Frontal cortex (tissue), 3 donors: ENCODE measurements at regions not wholly inside any gene's neighbourhood (a gene's known extent, or its start where the extent isn't known, plus 50 kb on each side); places are given as distances from the start of the nearest gene placed in this dataset.
A peak's percentile ranks its signal among the peaks of the same experiment; 100 is the strongest.

Experiments
- DNase-seq, 2 donors: peaks; one replicate each; pipeline ENCODE4 v3.0.0; 2012; ENCODE audit warnings: low spot score in 2 of 2
- FAIRE-seq: peaks from 2 replicates; lab custom pipeline; 2012; peaks lifted over from hg19 to GRCh38; lab: Jason Lieb, UNC
- donor health status: control.
- donor health status: control.
- donor health status: control.

DNA sequence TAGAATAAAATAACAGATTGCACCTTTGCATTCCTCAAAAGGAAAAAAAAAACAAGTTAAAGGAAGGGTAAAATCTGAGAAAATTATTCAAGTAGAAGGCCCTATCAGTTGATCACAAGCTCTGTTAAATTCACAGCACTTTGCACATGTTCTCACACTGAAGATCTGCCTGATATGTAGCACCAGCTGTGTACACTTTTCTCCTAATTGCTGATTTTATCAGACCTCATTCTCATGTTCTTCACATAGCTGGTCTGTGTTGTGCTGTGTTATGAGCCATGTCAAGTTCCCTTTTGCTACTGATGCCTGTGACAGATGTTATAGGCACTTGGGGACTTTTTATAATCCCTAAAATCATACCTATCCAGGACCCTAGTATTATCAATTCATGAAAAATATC lies 390.4 kb upstream of the PRR16 start:
- no peak for FAIRE-seq
- no peak for DNase-seq

DNA sequence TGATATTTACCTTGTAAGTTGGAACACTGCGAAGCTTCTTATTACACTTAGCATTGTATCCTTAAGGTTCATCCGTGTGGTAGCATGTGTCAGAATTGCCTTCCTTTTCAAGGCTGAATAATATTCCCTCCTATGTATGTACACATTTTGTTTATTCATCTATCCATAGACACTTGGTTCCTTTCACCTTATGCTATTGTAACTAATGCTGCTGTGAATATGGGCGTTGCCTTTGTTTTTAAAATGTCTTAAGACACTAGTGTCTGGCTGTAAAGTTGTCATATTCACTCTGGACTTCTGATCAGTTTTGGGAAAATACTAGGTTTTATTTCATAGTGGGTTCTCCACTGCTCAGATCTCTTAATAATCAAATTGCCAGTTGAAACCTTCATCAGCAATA lies 383.3 kb upstream of the PRR16 start:
- FAIRE-seq (no peak), DNase-seq (no peak)

DNA sequence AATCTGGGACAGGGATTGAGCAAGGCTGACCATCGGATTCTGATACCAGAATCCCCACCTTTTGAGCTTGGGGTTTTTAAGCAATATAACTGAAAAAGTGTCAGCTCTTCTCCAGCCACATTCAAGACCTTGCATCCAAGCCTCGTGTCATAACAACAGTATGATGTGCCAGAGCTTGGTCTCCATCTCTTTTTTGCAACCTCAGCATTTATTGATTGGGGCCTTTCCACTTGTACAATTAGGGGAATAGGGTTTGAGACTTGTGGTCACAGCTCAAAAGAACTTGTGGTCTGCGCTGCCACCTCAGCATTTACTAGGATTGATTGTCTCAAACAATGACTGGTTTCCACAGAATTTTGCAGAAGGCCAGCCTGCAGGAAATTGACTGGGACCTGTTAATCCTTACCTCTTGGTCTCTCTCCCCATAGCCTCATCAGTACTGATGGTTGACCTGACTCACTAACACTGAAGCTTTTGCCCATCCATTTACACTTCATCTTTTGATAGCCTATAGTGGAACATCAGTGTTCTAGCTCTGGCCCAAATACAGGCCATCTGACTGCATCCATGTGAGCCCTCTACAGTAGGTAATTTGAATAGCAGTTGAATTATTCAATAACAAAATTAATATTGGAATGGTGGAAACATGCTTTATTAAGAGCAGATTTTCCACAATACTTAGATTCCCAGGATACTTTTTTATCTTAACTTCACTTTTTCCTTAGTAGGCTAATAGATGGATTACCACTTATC lies 381.6 kb upstream of the PRR16 start:
- DNase-seq = no peak
- FAIRE-seq = no peak

DNA sequence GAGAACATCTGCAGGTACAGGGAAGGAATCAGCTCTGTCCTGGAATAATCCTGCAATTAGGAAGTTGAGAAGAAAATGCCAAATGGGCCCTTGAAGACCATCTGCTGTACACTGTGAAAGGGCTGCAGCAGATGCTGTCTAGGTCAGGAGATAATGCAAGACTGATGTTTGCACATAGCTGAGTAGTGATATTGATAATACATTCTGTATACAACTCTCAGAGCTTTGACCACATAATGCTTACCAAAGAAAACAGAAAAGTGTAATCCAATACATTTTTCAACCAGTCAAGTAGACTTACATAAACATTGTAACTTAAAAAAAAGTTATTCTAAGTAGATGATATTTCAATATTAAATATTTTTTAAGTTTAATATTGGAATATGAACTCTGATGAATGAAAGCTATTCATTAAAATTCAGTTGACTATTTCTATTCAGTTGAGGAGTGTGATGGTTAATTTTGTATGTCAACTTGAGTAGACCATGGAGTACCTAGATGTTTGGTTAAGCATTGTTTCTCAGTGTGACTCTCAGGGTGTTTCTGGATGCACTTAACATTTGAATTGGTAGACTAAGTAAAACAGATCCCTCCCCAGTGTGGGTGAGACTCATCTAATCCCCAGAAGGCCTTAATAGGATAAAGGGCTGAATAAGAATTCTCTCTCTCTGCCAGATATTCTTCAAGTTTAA lies 380.1 kb upstream of the PRR16 start:
- no peak for DNase-seq
- FAIRE-seq = peak; percentile 15

DNA sequence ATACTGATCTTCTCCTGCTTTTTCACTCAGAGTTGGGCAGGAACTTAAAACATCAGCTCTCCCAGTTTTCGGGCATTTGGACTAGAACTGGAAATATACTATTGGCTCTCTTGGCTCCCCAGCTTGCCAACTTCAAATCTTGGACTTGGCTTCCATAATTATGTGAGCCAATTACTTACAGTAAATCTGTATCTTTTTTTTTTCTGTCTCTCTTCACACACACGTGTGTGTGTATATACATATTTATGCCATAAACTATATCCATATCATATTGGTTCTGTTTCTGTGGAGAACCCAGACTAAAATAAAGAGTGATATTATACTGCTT lies 379.6 kb upstream of the PRR16 start:
- DNase-seq = no peak

DNA sequence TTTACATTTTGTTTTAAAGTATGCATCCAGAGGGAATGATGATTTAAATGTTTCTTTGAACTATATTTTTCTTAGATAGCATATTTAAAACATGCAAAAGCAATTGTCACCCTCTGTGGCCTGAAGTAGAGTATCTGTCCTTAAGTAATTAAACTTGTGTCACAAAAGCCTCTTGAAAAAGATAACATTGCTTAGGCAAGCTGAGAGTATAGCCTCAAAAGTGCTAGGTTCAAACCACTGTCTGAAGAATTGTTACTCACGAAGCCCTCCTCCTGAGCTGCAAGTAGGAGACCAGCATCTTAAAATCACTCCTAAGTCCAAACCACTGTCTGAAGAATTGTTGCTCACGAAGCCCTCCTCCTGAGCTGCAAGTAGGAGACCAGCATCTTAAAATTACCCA lies 378.0 kb upstream of the PRR16 start:
- DNase-seq (no peak), FAIRE-seq (no peak)

More for the DNA sequence above, 379.6 kb upstream of the PRR16 start:
- no peak for FAIRE-seq

DNA sequence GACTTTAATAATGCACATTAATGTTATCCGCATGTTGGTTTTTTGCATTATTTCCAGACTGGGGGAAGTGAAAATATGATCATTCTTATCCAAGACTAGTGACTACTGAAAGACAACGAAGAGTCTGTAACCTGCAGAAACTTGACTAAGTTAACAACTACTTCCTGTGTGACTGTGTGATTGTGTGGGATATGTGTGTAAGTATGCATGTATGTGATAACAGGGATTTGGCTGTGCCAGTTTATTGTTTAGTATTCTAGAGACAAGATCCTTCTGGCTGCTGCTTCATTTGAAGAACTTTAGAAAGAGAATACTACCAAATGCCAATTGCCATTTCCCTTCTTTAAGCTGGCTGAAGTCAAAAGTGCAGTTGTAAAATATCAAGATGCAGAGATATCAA lies 375.7 kb upstream of the PRR16 start:
- FAIRE-seq (no peak), DNase-seq (no peak)

DNA sequence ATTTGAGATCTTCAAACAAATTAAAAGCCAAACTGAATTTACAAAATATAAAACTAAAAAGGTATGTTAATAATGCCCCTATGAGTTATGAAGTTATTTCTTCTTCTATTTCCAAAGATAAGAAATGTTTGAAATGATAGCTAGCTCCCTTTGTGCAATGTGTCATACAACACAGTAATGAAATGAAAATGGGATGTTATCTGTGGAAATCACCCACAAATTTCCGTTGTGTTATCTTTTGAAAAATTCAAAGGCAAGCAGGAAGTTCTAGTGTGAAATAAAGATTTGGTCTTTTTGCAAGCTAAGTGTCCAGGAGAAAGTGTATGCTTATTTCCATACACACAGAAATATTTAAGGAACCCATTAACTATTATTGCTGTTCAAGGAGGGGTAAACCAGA lies 375.3 kb upstream of the PRR16 start:
- DNase-seq (no peak), FAIRE-seq (no peak)

DNA sequence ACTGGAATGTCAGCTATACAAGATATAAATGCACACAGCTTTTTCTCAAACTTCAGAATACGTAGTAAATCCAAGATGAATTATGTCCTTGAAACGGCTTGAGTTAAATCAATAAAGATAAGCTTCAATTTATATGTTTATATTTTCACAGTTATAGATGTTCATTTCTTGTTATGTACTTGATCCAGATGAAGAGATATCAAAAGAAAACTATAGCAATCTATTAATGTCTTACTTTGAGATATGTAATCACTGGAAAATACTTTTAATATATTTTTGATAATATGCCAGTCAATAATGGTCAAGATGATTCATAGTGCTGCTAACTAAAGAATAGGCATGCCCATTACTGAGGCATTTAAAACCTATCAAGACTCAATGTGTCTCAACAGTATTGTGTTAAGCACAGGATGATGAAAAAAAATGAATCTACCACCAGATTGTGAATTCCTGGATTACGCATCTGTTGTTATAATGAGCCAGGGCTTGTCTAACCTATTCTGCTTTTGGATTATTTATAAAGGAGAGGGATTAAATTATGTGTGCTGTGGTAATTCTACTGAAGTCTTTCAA lies 372.6 kb upstream of the PRR16 start:
- FAIRE-seq = peak; percentile 28
- DNase-seq = no peak

DNA sequence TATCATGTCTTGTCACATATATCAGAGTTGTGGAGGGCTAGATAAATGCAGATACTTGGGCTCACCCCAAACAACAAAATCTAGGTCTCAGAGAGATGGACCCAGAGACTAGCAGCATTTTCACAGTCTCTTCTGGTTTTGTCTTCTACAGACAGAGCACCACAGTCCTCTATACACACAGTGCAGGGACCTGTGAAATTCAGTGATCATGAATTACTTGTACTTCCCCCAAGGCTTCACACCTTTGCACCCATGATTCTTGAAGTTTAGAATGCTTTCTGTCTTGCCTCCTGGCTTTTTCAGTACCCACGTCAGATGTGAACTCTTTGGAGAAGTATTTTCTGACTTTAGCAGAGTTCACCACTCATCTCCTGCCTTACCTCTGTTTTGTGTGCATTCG lies 371.5 kb upstream of the PRR16 start:
- FAIRE-seq = no peak
- DNase-seq = no peak

DNA sequence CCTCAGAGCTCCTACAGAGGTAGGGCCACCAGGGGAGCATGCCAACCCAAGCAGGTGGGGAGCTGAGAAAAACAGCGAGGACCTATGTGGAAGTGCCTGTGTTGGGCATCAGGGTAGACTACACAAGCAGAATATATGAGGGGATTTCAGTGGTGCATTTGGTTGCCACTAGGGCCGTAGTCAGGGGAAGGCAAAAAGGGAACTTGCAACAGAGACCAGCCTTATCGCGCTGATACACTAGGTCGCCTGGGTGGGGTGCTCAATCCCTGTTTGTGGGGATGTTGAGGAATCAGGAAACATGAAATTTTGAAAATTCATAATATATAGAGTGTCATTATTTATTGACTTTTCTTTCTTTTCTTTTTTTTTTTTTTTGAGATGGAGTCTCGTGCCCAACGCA lies 370.9 kb upstream of the PRR16 start:
- DNase-seq = no peak
- FAIRE-seq = no peak

DNA sequence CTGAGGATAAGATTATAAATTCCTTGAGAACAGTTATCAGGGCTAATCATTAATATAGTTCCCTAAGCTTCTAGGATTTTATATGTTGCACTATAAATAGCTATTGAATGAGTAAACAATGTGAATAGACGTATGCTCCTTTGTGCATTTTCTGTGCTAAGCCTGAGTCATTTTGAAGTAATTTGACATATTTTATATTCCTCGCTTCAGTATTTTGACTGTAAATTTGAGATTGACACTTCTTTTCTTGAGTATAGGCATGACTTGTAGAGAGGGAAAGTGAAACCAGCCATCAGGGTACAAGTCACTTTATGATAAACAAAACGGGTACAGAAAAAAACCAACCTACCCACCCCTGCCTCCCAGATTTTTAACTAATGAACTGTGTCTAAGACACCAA lies 367.7 kb upstream of the PRR16 start:
- no peak for FAIRE-seq
- no peak for DNase-seq

DNA sequence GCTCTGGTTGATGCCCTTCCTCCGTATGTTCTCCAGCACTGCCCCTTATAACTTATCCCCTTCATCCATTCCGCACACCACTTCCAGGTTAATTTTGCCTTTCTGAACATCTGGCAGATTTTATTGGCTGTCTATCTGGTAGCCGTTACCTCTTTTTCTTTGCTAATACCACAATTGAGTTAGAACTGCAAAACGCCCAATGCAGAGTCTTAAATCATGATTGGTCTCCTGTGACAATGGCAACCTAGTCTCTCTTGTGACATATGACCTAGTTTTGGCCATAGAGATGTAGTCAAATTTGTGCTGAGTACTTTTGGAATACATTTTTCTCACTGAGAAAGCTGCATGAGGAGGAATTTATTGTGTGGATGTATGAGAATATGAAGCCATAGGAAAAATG lies 365.7 kb upstream of the PRR16 start:
- no peak for DNase-seq
- FAIRE-seq = no peak

DNA sequence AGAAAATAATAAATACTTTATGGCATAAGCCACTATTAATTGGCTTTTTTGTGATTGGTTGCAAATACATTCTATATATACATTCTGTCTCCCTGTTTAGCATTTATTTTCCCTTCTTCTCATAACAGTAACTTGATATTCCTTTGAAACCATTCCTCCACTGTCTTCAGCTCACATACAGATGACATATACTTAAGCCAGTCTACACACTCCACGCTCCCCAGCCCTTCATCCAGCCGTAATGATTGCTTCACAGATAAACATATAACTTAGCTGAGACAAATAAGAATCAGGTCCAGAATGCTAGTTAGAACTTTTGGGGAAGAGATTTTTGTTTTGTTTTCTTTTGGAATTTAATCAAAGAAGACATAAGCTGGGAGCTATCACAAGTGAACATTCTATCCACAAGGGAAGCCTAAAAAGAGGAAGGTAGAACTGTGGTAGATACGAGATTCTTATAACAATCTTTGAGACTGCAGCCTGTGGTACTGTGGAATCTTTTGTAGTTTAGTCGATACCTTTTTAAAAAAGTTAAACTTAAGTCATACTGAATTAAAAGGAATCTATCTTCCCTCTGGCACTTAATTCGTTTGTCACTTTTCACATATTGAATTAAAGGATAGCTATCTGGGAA lies 365.1 kb upstream of the PRR16 start:
- FAIRE-seq = no peak

DNA sequence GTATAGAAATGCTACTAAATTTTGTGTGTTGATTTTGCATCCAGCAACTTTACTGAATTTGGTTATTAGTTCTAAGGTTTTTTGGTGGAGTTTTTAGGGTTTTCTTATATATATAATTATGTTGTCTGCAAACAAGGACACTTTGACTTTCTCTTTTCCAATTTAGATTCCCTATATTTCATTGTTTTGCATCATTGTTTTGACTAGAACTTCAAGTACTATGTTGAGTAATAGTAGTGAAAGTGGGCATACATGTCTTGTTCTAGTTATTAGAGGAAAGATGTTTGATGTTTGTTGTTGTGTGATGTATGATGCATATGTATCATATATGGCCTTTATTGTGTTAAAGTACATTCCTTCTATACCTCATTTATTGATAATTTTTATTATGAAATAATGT lies 362.3 kb upstream of the PRR16 start:
- DNase-seq (no peak), FAIRE-seq (no peak)

More for the DNA sequence above, 365.1 kb upstream of the PRR16 start:
- DNase-seq = no peak

DNA sequence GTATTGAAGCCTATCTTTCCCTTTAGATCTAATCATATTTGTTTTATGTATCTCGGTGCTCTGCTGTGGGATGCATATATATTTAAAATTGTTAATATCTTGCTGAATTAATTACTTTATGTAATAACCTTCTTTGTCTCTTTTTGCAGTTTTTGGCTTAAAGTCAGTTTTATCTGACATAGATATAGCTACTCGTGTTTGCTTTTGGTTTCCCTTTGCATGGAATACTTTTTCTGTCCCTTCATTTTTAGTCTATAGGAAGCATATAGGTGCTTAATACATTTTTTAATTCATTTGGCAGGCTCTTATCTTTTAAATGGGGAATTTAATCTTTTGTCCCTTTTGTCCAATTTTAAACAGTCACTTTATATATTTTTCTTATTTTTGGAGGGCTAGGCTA lies 360.6 kb upstream of the PRR16 start:
- DNase-seq (no peak), FAIRE-seq (no peak)

DNA sequence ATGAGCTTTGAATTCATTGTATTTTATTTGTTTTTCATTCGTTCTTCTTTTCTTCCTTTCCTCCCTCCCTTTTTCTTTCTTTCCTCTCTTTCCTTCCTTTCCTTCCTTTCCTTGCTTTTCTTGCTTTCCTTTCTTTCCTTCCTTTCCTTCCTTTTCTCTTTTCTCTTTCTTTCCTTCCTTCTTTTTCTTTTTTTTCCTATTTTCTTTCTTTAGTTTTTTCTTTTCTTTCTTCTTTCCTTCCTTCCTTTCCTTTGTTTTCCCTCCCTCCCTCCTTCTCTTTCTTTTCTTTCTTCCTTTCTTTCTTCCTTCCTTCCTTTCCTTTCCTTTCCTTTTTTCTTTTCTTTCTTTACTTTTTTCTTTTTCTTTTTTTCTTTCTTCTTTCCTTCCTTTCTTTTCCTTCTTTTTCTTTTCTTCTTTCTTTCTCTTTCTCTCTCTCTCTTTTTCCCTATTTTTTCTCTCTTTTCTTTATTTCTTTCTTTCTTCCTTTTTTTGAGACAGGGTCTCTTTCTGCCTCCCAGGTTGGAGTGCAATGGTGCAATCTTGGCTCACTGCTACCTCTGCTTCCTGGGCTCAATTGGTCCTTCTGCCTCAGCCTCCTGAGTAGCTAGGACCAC lies 357.1 kb upstream of the PRR16 start:
- DNase-seq (no peak), FAIRE-seq (no peak)

DNA sequence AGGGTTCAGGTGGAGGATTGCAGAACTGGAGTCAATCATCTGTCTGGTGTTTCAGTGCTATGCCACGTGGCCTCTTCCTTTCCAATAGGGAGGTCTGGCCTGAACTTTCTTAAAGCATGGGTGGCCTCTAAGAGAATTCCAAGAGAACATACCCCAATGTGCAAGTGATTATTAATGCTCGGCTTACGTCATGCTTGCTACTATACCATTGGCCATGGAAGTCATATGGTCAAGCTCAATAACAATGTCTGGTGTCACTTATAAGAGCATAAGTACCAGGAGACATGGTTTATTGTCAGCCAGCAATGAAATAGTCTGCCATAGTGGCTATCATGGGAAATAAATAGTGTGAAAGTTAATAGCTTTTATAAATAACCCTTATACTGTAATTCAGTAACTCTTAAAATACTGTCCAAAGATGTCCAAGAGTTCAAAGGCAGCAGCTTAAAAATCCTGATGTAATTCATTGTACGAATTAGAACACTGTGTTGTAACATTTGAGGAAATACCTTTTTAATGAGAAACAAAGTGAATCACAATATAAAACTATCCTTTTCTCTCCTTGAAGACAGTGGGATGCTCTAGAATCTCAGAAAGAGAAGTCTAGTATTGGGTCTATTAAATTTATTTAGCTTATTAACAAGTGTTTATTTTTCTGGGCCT lies 355.4 kb upstream of the PRR16 start:
- FAIRE-seq = no peak
- DNase-seq = no peak

DNA sequence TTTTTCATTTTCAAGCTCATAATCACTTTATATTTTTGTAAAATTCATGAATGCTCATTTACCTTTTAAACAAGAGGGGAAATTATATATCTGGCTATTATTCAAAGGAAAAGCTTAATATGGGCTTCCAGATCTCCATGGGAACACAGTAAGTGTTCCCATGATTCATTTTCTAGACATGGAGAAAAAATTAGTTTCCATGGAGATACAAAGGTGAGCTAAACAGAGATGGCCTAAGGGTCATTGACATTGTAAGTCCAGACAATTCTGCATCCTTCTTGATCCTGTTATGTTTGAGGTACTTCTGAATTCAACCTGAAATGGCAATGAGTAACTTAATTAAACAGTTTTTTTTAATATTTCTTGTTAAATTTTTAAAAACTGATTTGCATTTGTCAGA lies 341.4 kb upstream of the PRR16 start:
- DNase-seq (no peak), FAIRE-seq (no peak)

DNA sequence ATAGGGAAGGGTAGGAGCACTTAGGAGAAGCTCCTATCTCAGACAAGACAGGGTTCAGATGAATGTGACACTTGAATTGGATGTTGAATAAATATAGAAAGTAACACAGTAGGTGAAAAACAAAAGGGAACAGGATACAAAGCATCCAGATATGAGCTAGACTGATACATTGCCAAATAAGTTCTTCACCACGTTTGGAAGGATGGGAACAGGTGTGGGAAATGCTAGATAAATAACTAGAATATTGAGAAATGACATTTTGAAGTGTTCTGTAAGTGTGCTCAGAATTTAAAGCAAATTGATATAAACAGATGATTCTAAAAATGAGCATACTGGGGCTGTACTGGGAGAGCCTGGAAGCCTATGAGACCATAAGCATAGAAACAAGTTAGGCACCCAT lies 340.1 kb upstream of the PRR16 start:
- FAIRE-seq (no peak), DNase-seq (no peak)
